ENCODE measurements at regions not wholly inside any gene's neighbourhood (a gene's known extent, or its start where the extent isn't known, plus 50 kb on each side); places are given as distances from the start of the nearest gene placed in this dataset.

DNA sequence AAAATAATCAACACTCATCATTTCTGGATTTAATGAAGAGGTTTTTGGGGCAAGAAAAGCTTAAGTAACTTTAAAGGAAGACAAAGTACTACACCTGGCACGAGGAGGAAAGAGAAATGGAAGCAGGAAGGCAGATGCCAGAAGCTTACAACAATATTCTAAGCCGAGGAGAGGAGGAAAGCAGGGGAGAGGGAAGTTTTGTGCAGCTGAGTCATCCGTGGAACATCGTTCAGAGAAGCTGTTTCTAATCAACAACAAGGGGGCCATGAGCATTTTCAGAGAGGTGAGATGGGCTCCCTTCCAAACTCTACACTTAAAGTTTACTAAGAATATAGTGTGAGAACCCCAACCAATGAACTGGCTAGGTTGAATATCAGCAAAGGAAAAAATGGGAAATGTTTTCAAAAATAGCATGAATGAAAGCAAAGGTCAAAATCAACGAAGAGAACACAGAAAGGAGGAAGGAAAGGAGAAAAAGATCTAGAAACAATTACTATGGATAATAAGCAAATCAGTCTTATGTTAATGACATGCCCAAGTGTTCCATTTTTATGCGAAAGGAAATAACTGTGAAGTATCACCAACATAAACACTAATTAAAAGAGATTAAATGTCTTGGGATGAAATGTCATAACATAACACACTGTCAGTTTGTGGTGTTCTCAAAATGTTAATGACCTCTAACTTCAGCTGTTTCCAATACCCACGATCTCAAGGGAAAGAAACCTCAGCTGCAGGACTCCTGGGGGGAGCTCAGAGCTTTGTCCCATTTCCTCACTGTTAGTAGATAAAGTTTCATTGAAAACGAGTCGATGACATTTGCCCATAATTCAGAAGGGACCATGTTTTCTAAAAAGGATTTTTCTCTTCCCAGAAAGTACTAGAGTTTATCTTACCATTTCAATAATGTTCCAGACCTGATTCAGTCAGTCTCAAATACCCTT, 203.4 kb upstream of the STXBP5 start:
- no peak for DNase-seq (ENCODE audit: low read depth, low spot score)
- H3K4me3 ChIP-seq (ENCODE audit: low read depth, low read length), result no peak overlapping the region
- no peak for TF ChIP-seq CTCF (IDR thresholded peaks at IDR 0.05; ENCODE audit: insufficient read depth, low read length, missing control alignments)
- ChIA-PET CTCF (interaction anchor here (0.9 to 1.6 kb wide), 3 partner anchors 13 to 285 kb away, joined by 3 read pairs; no protein-coding TSS in a partner anchor), POLR2A (no interaction called here)

DNA sequence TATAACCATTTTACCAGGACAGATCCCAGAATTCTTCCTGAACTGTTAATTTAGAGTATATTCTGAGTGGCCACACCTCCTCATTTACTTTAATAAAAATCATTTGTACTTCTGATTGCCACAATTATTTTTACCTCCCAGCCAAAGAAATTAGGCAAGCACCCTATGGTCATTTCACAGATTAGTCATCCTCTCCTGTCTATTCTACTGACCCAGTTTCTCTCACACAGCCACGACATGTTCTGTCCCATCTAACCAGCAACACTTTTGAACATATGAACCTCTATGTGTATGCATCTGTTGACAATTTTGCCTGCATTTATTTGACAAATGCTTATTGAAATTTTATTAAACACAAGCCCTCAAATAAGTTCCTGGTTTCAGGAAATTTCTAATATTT, 202.6 kb upstream of the STXBP5 start:
- no peak for DNase-seq (ENCODE audit: low read depth, low spot score)
- no peak for TF ChIP-seq CTCF (IDR thresholded peaks at IDR 0.05; ENCODE audit: insufficient read depth, low read length, missing control alignments)
- POLR2A ChIA-PET, result no interaction called here
- CTCF ChIA-PET, result interaction anchor here (0.9 kb wide), 1 partner anchor 13 kb away, joined by 3 read pairs; no protein-coding TSS in a partner anchor
- no peak overlapping the region for H3K4me3 ChIP-seq (ENCODE audit: low read depth, low read length)

DNA sequence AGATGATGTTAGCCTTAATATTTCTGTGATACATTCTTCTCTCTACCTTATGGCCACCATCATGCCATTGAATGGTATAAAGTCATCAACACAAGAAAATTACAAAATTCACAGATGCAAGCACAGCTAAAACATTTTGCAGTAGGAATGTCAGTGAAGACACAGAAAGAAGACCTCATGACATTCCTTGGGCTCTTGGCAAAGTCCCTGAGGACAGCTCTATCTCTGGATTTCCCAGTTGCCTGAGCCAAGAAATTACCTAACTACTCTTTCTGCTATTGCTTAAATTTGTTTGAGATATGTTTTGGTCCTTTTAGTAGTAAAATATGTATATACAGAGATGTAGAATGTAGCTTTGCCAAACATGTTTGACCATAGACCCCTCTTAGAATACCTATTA, 201.0 kb upstream of the STXBP5 start:
- no peak overlapping the region for H3K4me3 ChIP-seq (ENCODE audit: low read depth, low read length)
- no peak for DNase-seq (ENCODE audit: low read depth, low spot score)
- ChIA-PET POLR2A (no interaction called here), CTCF (no interaction called here)
- no peak for TF ChIP-seq CTCF (IDR thresholded peaks at IDR 0.05; ENCODE audit: insufficient read depth, low read length, missing control alignments)

DNA sequence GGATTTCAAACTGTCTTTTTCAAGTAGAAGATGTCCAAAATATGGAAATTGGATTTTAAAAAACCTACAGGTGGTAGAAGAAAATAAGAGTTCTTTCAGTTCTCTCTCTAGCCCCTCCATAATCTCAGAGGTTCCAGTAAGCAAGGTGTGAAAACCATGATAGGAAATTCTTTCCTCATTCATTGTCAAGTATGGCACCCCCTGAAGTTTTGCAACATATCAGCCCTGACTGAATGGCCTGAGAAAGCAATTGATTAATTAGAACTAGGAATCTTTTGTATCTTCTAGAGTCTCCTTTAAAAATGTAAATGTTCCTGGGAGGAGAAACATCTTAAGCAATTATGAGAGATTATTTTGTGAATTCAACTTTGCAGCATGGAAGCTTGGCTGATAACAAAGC, 198.7 kb upstream of the STXBP5 start:
- ChIA-PET CTCF (no interaction called here), POLR2A (no interaction called here)
- TF ChIP-seq CTCF (IDR thresholded peaks at IDR 0.05; ENCODE audit: insufficient read depth, low read length, missing control alignments), result no peak
- no peak for DNase-seq (ENCODE audit: low read depth, low spot score)
- no peak overlapping the region for H3K4me3 ChIP-seq (ENCODE audit: low read depth, low read length)

GRCh38 chr6:147007441-147007840, 196.8 kb upstream of the STXBP5 start:
- no peak for TF ChIP-seq CTCF (IDR thresholded peaks at IDR 0.05; ENCODE audit: insufficient read depth, low read length, missing control alignments)
- no peak for DNase-seq (ENCODE audit: low read depth, low spot score)
- POLR2A ChIA-PET, result no interaction called here
- no peak overlapping the region for H3K4me3 ChIP-seq (ENCODE audit: low read depth, low read length)
- CTCF ChIA-PET, result no interaction called here

DNA sequence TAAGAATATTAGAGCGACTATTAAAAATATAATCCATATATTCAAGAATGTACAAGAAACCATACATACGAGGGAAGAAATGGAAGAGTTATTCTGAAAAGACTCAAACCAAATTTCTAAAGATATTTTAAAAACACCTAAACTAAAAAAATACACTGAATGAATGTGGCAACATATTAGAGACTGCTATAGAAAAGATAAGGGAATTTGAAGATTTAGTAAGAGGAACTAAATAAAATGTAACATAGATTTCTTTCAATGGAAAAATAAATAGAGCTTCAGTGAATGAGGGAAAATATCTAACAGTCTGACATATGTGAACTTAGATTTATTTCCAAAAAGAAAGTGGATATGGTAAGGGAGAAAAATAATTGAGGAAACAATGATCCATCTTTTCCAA, 194.9 kb upstream of the STXBP5 start:
- CTCF ChIA-PET, result no interaction called here
- H3K4me3 ChIP-seq (ENCODE audit: low read depth, low read length), result no peak overlapping the region
- DNase-seq (ENCODE audit: low read depth, low spot score), result no peak
- TF ChIP-seq CTCF (IDR thresholded peaks at IDR 0.05; ENCODE audit: insufficient read depth, low read length, missing control alignments), result no peak
- POLR2A ChIA-PET, result no interaction called here

Data from AG04449 (cell line).